GM12878 (cell line): ENCODE measurements at regions not wholly inside any gene's neighbourhood (a gene's known extent, or its start where the extent isn't known, plus 50 kb on each side); places are given as distances from the start of the nearest gene placed in this dataset.

Source experiments
- ETV6 ChIP-seq, 2 experiments: fragments of 450-650 bp in 1 of 2; IDR thresholded peaks in 1 of 2; conservative IDR thresholded peaks in 1 of 2; 2 replicates each; pipeline ENCODE4 v1.6.1; 2014; ENCODE audit warnings: antibody characterized with exemption in 1 of 2, borderline replicate concordance in 1 of 2, low read depth in 1 of 2, mild to moderate bottlenecking in 1 of 2, moderate library complexity in 1 of 2
- MEF2A ChIP-seq: IDR thresholded peaks from 2 replicates; pipeline ENCODE4 v1.6.1; 2011; ENCODE audit warnings: low read depth, mild to moderate bottlenecking, low read length, moderate library complexity; ENCODE audit not compliant: insufficient read depth
- POLR2AphosphoS5 ChIP-seq: IDR thresholded peaks from 2 replicates; pipeline ENCODE4 v1.6.1; 2011; ENCODE audit warnings: mild to moderate bottlenecking, low read length, inconsistent platforms
- RFX5 ChIP-seq: IDR thresholded peaks from 2 replicates; pipeline ENCODE4 v1.6.1; 2011; ENCODE audit warnings: low read depth, low read length, improper control_type of control experiment
- ZBED1 ChIP-seq: IDR thresholded peaks from 2 replicates; pipeline ENCODE4 v1.6.1; 2016; ENCODE audit warnings: borderline replicate concordance
- TF ChIP-seq, protein P1 (sequence below): IDR thresholded peaks from 2 replicates; pipeline ENCODE4 v1.6.1; 2011; ENCODE audit warnings: low read depth, mild to moderate bottlenecking, low read length, moderate library complexity, borderline replicate concordance; ENCODE audit errors: extremely low read depth
- TF ChIP-seq, protein P2 (sequence below): fragments of 450-650 bp; IDR thresholded peaks from 2 replicates; pipeline ENCODE4 v1.6.1; 2018; ENCODE audit warnings: borderline replicate concordance, mild to moderate bottlenecking; ENCODE audit not compliant: partially characterized antibody
- TF ChIP-seq, protein P3 (sequence below), 3 experiments: IDR thresholded peaks in 2 of 3; conservative IDR thresholded peaks in 1 of 3; 2 replicates each; pipeline ENCODE4 v1.5.1; 2011; ENCODE audit warnings: low read depth in 3 of 3, low read length in 3 of 3, mild to moderate bottlenecking in 3 of 3, control low read depth in 2 of 3, moderate library complexity in 2 of 3, inconsistent platforms in 1 of 3, mixed read lengths in 1 of 3; ENCODE audit not compliant: control insufficient read depth in 2 of 3, insufficient read depth in 1 of 3; ENCODE audit errors: extremely low read depth in 1 of 3
- TF ChIP-seq, protein P4 (sequence below): fragments of 450-650 bp; IDR thresholded peaks from 2 replicates; pipeline ENCODE4 v1.6.1; 2017; ENCODE audit warnings: mild to moderate bottlenecking, moderate library complexity
- TF ChIP-seq, protein P5 (sequence below): fragments of 450-650 bp; IDR thresholded peaks from 2 replicates; pipeline ENCODE4 v1.6.1; 2017; ENCODE audit warnings: mild to moderate bottlenecking, low read depth, inconsistent platforms; ENCODE audit not compliant: poor library complexity, severe bottlenecking

DNA sequence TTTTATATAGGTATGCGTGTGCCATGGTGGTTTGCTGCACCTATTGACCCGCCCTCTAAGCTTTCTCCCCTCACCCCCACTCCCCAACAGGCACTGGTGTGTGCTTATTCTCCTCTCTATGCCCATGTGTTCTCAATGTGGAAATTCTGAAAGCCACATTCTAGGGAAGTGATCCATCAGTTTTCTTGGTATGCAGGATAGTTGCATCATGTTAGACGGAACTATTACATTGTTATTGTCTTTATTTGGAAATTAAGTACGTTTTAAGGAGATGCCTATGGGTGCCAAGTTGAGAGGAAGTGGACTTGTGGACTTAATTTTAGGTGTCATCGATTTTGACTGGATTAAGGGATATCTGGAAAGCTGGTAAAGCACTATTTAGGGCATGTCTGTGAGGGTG, 204.6 kb downstream of the RBM46 start:
- TF ChIP-seq, protein P1, sequence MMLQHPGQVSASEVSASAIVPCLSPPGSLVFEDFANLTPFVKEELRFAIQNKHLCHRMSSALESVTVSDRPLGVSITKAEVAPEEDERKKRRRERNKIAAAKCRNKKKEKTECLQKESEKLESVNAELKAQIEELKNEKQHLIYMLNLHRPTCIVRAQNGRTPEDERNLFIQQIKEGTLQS: no peak
- TF ChIP-seq, protein P2, sequence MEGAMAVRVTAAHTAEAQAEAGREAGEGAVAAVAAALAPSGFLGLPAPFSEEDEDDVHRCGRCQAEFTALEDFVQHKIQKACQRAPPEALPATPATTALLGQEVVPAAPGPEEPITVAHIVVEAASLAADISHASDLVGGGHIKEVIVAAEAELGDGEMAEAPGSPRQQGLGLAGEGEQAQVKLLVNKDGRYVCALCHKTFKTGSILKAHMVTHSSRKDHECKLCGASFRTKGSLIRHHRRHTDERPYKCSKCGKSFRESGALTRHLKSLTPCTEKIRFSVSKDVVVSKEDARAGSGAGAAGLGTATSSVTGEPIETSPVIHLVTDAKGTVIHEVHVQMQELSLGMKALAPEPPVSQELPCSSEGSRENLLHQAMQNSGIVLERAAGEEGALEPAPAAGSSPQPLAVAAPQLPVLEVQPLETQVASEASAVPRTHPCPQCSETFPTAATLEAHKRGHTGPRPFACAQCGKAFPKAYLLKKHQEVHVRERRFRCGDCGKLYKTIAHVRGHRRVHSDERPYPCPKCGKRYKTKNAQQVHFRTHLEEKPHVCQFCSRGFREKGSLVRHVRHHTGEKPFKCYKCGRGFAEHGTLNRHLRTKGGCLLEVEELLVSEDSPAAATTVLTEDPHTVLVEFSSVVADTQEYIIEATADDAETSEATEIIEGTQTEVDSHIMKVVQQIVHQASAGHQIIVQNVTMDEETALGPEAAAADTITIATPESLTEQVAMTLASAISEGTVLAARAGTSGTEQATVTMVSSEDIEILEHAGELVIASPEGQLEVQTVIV: no peak
- TF ChIP-seq POLR2AphosphoS5: no peak
- TF ChIP-seq, protein P3, sequence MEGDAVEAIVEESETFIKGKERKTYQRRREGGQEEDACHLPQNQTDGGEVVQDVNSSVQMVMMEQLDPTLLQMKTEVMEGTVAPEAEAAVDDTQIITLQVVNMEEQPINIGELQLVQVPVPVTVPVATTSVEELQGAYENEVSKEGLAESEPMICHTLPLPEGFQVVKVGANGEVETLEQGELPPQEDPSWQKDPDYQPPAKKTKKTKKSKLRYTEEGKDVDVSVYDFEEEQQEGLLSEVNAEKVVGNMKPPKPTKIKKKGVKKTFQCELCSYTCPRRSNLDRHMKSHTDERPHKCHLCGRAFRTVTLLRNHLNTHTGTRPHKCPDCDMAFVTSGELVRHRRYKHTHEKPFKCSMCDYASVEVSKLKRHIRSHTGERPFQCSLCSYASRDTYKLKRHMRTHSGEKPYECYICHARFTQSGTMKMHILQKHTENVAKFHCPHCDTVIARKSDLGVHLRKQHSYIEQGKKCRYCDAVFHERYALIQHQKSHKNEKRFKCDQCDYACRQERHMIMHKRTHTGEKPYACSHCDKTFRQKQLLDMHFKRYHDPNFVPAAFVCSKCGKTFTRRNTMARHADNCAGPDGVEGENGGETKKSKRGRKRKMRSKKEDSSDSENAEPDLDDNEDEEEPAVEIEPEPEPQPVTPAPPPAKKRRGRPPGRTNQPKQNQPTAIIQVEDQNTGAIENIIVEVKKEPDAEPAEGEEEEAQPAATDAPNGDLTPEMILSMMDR (IDR thresholded peaks at IDR 0.05 in 2 of 3, conservative IDR thresholded peaks at IDR 0.05 in 1 of 3; ENCODE audit: control insufficient read depth in 2 of 3, extremely low read depth in 1 of 3, insufficient read depth in 1 of 3, low read depth in 3 of 3, low read length in 3 of 3): no peak
- TF ChIP-seq, protein P4, sequence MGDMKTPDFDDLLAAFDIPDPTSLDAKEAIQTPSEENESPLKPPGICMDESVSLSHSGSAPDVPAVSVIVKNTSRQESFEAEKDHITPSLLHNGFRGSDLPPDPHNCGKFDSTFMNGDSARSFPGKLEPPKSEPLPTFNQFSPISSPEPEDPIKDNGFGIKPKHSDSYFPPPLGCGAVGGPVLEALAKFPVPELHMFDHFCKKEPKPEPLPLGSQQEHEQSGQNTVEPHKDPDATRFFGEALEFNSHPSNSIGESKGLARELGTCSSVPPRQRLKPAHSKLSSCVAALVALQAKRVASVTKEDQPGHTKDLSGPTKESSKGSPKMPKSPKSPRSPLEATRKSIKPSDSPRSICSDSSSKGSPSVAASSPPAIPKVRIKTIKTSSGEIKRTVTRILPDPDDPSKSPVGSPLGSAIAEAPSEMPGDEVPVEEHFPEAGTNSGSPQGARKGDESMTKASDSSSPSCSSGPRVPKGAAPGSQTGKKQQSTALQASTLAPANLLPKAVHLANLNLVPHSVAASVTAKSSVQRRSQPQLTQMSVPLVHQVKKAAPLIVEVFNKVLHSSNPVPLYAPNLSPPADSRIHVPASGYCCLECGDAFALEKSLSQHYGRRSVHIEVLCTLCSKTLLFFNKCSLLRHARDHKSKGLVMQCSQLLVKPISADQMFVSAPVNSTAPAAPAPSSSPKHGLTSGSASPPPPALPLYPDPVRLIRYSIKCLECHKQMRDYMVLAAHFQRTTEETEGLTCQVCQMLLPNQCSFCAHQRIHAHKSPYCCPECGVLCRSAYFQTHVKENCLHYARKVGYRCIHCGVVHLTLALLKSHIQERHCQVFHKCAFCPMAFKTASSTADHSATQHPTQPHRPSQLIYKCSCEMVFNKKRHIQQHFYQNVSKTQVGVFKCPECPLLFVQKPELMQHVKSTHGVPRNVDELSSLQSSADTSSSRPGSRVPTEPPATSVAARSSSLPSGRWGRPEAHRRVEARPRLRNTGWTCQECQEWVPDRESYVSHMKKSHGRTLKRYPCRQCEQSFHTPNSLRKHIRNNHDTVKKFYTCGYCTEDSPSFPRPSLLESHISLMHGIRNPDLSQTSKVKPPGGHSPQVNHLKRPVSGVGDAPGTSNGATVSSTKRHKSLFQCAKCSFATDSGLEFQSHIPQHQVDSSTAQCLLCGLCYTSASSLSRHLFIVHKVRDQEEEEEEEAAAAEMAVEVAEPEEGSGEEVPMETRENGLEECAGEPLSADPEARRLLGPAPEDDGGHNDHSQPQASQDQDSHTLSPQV: no peak
- TF ChIP-seq RFX5: no peak
- TF ChIP-seq, protein P5, sequence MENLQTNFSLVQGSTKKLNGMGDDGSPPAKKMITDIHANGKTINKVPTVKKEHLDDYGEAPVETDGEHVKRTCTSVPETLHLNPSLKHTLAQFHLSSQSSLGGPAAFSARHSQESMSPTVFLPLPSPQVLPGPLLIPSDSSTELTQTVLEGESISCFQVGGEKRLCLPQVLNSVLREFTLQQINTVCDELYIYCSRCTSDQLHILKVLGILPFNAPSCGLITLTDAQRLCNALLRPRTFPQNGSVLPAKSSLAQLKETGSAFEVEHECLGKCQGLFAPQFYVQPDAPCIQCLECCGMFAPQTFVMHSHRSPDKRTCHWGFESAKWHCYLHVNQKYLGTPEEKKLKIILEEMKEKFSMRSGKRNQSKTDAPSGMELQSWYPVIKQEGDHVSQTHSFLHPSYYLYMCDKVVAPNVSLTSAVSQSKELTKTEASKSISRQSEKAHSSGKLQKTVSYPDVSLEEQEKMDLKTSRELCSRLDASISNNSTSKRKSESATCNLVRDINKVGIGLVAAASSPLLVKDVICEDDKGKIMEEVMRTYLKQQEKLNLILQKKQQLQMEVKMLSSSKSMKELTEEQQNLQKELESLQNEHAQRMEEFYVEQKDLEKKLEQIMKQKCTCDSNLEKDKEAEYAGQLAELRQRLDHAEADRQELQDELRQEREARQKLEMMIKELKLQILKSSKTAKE: no peak
- TF ChIP-seq ZBED1: no peak
- no peak for TF ChIP-seq ETV6 (conservative IDR thresholded peaks at IDR 0.05 in 1 of 2, IDR thresholded peaks at IDR 0.05 in 1 of 2; ENCODE audit: borderline replicate concordance in 1 of 2, low read depth in 1 of 2)
- TF ChIP-seq MEF2A: no peak
